GM18520 (cell line): ENCODE measurements at regions not wholly inside any gene's neighbourhood (a gene's known extent, or its start where the extent isn't known, plus 50 kb on each side); places are given as distances from the start of the nearest gene placed in this dataset.

ENCODE experiments used
- ATAC-seq: cut with Tn5 transposase; IDR thresholded peaks from one replicate; pipeline ENCODE4 v1.9.1; 2021; ENCODE audit not compliant: unreplicated experiment

GRCh38 chr2:207235621-207236020 lies 69.9 kb upstream of the KLF7 start:
- ATAC-seq: no peak

- ATAC-seq: no peak
Observed at GRCh38 chr2:207236156-207236935, 70.6 kb upstream of the KLF7 start.

- no peak for ATAC-seq
Observed at GRCh38 chr2:207238831-207239701, 73.3 kb upstream of the KLF7 start.

GRCh38 chr2:207239754-207240494 lies 74.2 kb upstream of the KLF7 start:
- ATAC-seq: no peak

GRCh38 chr2:207240649-207241048 lies 74.9 kb upstream of the KLF7 start:
- no peak for ATAC-seq

GRCh38 chr2:207241198-207241597 lies 75.5 kb upstream of the KLF7 start:
- peak; percentile 44 for ATAC-seq

GRCh38 chr2:207243601-207244000 lies 77.9 kb upstream of the KLF7 start:
- ATAC-seq: no peak

GRCh38 chr2:207244971-207245925 lies 79.5 kb upstream of the KLF7 start:
- no peak for ATAC-seq

- ATAC-seq: no peak
Observed at GRCh38 chr2:207248702-207249377, 83.1 kb upstream of the KLF7 start.

- no peak for ATAC-seq
Observed at GRCh38 chr2:207251022-207251421, 85.3 kb upstream of the KLF7 start.

- ATAC-seq: no peak
Observed at GRCh38 chr2:207251573-207252192, 85.9 kb upstream of the KLF7 start.

GRCh38 chr2:207252416-207252815 lies 86.7 kb upstream of the KLF7 start:
- ATAC-seq: no peak

- no peak for ATAC-seq
Observed at GRCh38 chr2:207252979-207253645, 87.4 kb upstream of the KLF7 start.

GRCh38 chr2:207253666-207254345 lies 88.1 kb upstream of the KLF7 start:
- no peak for ATAC-seq

GRCh38 chr2:207254591-207255464 lies 89.1 kb upstream of the KLF7 start:
- ATAC-seq: no peak

- ATAC-seq: no peak
Observed at GRCh38 chr2:207255565-207256470, 90.1 kb upstream of the KLF7 start.
